ENCODE measurements at regions not wholly inside any gene's neighbourhood (a gene's known extent, or its start where the extent isn't known, plus 50 kb on each side); places are given as distances from the start of the nearest gene placed in this dataset.
"Not testable (repeated sequence)": the region's sequence is repeated elsewhere in the genome, so short reads cannot be mapped to it uniquely, and the experiment has no call there.

GRCh38 chr2:87341601-87342014 lies 320.0 kb upstream of the PLGLB1 start:
- H3K9me3 ChIP-seq; intact Hi-C loops (cut with DNase I; ENCODE audit: low total_unique reads); H3K36me3 ChIP-seq; H3K4me3 ChIP-seq; H3K27me3 ChIP-seq; H3K27ac ChIP-seq; H3K4me1 ChIP-seq: not testable (repeated sequence)
- DNase-seq, result peak; percentile 73 to 82
- peak; percentile 61 to 67 for TF ChIP-seq CTCF (IDR thresholded peaks at IDR 0.05)

DNA sequence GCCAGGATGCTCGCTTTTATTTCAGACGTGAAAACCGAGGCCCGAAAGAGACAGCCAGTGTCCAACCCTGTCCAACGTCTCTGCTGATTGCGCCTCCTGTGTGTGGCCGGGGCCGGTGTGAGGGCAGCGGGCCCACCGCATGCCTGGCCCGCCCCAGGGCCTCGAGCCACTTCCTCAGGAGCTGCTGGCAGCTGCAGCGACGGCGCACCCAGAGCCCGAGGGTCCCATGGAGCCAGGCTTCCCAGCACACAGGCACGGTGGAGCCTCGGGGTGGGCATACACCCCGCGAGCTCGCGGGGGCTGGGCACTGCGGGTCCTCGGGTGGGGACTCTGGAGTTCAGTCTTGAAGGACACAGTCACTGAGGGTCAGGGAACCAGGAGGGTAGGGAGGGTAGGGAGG lies 320.5 kb upstream of the PLGLB1 start:
- H3K4me3 ChIP-seq; H3K9me3 ChIP-seq; intact Hi-C loops (cut with DNase I; ENCODE audit: low total_unique reads); H3K27ac ChIP-seq; H3K36me3 ChIP-seq; H3K27me3 ChIP-seq; H3K4me1 ChIP-seq: not testable (repeated sequence)
- peak in 1 of 2 donors; percentile 62 for DNase-seq

GRCh38 chr2:87343347-87343746 lies 321.7 kb upstream of the PLGLB1 start:
- DNase-seq; H3K9me3 ChIP-seq; H3K4me3 ChIP-seq; H3K36me3 ChIP-seq; H3K27me3 ChIP-seq; H3K4me1 ChIP-seq; intact Hi-C loops (cut with DNase I; ENCODE audit: low total_unique reads); H3K27ac ChIP-seq: not testable (repeated sequence)

DNA sequence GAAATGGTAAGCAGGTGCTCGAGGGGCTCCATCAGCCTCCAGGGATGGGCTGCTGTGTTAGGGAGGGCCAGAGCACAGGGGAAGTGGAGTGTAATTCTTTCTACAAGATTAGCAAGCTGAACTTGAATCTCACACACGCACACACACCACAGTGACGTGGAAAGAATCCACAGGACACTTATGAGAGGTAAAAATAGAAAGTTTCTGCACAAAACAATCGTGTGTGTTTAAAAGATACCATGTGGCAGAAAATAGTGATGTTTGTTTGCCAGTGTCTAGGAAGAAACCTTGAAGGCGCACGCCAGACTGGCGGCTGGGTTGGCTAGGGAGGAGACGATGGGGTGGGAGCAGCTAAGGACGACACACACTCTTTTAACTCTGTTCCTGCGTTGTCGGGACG lies 323.6 kb upstream of the PLGLB1 start:
- H3K4me3 ChIP-seq; DNase-seq; H3K36me3 ChIP-seq; H3K27ac ChIP-seq; H3K4me1 ChIP-seq; intact Hi-C loops (cut with DNase I; ENCODE audit: low total_unique reads); H3K27me3 ChIP-seq; H3K9me3 ChIP-seq: not testable (repeated sequence)

- DNase-seq; intact Hi-C loops (cut with DNase I; ENCODE audit: low total_unique reads); H3K27ac ChIP-seq; H3K4me1 ChIP-seq; H3K4me3 ChIP-seq; H3K27me3 ChIP-seq; H3K9me3 ChIP-seq; H3K36me3 ChIP-seq: not testable (repeated sequence)
These were observed 326.9 kb upstream of the PLGLB1 start for GRCh38 chr2:87348556-87348955.

DNA sequence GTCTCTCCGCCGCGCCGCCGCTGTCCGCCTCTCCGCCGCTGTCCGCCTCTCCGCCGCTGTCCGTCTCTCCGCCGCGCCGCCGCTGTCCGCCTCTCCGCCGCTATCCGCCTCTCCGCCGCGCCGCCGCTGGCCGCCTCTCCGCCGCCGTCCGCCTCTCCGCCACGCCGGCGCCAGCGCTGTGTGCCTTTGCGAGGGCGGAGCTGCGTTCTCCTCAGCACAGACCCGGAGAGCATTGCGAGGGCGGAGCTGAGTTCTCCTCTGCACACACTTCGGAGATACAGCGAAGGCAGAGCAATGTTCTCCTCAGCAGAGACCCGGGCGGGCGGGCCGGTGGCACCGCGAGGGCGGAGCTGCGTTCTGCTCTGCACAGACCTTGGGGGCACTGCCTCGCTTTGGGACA lies 327.4 kb upstream of the PLGLB1 start:
- H3K36me3 ChIP-seq; H3K4me1 ChIP-seq; H3K9me3 ChIP-seq; H3K4me3 ChIP-seq; H3K27ac ChIP-seq; H3K27me3 ChIP-seq; intact Hi-C loops (cut with DNase I; ENCODE audit: low total_unique reads); DNase-seq: not testable (repeated sequence)

GRCh38 chr2:87352178-87352934 lies 330.7 kb upstream of the PLGLB1 start:
- intact Hi-C loops (cut with DNase I; ENCODE audit: low total_unique reads), result not testable (repeated sequence)

GRCh38 chr2:87353408-87353807 lies 331.8 kb upstream of the PLGLB1 start:
- H3K27ac ChIP-seq; H3K4me3 ChIP-seq; DNase-seq; H3K27me3 ChIP-seq; H3K9me3 ChIP-seq; H3K4me1 ChIP-seq; intact Hi-C loops (cut with DNase I; ENCODE audit: low total_unique reads); H3K36me3 ChIP-seq: not testable (repeated sequence)

More at GRCh38 chr2:87352178-87352934, 330.7 kb upstream of the PLGLB1 start:
- H3K4me3 ChIP-seq, H3K4me1 ChIP-seq, H3K27me3 ChIP-seq, H3K9me3 ChIP-seq, DNase-seq, H3K36me3 ChIP-seq, H3K27ac ChIP-seq: not testable (repeated sequence)

GRCh38 chr2:87354102-87354501 lies 332.5 kb upstream of the PLGLB1 start:
- H3K27ac ChIP-seq; intact Hi-C loops (cut with DNase I; ENCODE audit: low total_unique reads); H3K27me3 ChIP-seq; H3K36me3 ChIP-seq; H3K4me1 ChIP-seq; H3K9me3 ChIP-seq; DNase-seq; H3K4me3 ChIP-seq: not testable (repeated sequence)

GRCh38 chr2:87360250-87360649 lies 338.6 kb upstream of the PLGLB1 start:
- H3K4me3 ChIP-seq; H3K36me3 ChIP-seq; DNase-seq; intact Hi-C loops (cut with DNase I; ENCODE audit: low total_unique reads); H3K27ac ChIP-seq; H3K27me3 ChIP-seq; H3K4me1 ChIP-seq; H3K9me3 ChIP-seq: not testable (repeated sequence)

- DNase-seq; intact Hi-C loops (cut with DNase I; ENCODE audit: low total_unique reads); H3K9me3 ChIP-seq; H3K27me3 ChIP-seq; H3K4me1 ChIP-seq; H3K4me3 ChIP-seq; H3K27ac ChIP-seq; H3K36me3 ChIP-seq: not testable (repeated sequence)
These were observed 339.3 kb upstream of the PLGLB1 start for GRCh38 chr2:87360927-87361326.

DNA sequence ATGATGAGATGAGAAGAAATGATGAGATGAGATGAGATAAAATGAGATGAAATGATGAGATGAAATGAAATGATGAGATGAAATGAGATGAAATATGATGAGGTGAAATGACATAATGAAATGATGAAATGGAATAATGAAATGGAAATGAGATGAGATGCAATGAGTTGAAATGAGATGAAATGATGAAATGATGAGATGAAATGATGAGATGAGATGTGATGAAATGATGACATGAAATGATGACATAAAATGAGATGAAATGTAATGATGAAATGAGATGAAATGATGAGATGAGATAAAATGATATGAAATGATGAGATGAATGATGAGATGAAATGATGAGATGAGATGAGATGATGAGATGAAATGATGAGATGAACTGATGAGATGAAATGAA lies 340.2 kb upstream of the PLGLB1 start:
- intact Hi-C loops (cut with DNase I; ENCODE audit: low total_unique reads); H3K27me3 ChIP-seq; H3K27ac ChIP-seq; H3K4me3 ChIP-seq; H3K4me1 ChIP-seq; H3K36me3 ChIP-seq; H3K9me3 ChIP-seq; DNase-seq: not testable (repeated sequence)

DNA sequence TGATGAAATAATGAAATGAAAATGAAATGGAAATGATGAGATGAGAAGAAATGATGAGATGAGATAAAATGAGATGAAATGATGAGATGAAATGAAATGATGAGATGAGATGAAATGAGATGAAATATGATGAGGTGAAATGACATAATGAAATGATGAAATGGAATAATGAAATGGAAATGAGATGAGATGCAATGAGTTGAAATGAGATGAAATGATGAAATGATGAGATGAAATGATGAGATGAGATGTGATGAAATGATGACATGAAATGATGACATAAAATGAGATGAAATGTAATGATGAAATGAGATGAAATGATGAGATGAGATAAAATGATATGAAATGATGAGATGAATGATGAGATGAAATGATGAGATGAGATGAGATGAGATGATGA lies 342.7 kb upstream of the PLGLB1 start:
- intact Hi-C loops (cut with DNase I; ENCODE audit: low total_unique reads); H3K9me3 ChIP-seq; H3K4me1 ChIP-seq; H3K4me3 ChIP-seq; DNase-seq; H3K36me3 ChIP-seq; H3K27me3 ChIP-seq; H3K27ac ChIP-seq: not testable (repeated sequence)

GRCh38 chr2:87365038-87365437 lies 343.4 kb upstream of the PLGLB1 start:
- H3K9me3 ChIP-seq; DNase-seq; H3K27me3 ChIP-seq; intact Hi-C loops (cut with DNase I; ENCODE audit: low total_unique reads); H3K36me3 ChIP-seq; H3K27ac ChIP-seq; H3K4me3 ChIP-seq; H3K4me1 ChIP-seq: not testable (repeated sequence)
